ENCODE measurements at regions not wholly inside any gene's neighbourhood (a gene's known extent, or its start where the extent isn't known, plus 50 kb on each side); places are given as distances from the start of the nearest gene placed in this dataset.

DNA sequence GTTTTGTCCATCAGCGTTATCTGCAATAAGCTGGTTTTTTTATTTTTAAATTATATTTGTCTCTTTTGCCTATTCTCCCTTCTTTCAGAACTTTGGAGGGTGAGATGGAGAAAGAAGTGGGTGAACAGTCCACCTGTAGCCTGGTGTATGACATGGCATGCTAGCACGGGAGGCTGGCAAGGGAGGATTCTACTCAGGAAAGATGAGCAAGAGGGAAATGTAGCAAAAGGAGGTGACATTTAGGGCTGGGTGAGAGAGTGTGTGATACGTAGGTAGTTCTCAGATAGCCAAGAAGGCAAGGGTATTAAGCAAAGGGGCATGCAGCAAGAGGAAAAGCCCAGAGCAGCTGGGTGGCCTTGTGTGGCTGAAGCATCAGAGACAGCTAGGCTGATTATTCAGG, 612.9 kb upstream of the IGFBP3 start:
- intact Hi-C loops (cut with micrococcal nuclease): no loop called here
- no peak for DNase-seq
- ATAC-seq: no peak

DNA sequence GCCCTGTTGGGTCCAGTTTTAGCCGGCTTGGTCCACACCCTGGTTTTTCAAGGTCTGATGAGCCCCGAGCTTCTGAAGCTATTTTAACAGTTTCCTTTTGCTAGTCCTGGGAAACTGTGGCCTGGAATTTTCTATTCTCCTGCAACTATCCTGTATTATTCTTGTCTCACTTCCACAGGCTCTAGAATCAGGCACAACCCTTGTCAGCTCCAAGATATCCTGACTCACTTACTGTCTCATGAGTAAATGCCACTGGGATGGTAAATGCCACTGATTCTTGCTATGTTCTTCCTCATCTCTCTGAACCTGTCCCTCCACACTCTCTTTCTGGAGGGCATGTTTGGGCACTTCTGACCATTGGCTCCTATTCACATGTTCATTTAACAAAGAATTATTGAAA, 611.5 kb upstream of the IGFBP3 start:
- DNase-seq (no peak), ATAC-seq (no peak)
- intact Hi-C loops (cut with micrococcal nuclease): no loop called here

DNA sequence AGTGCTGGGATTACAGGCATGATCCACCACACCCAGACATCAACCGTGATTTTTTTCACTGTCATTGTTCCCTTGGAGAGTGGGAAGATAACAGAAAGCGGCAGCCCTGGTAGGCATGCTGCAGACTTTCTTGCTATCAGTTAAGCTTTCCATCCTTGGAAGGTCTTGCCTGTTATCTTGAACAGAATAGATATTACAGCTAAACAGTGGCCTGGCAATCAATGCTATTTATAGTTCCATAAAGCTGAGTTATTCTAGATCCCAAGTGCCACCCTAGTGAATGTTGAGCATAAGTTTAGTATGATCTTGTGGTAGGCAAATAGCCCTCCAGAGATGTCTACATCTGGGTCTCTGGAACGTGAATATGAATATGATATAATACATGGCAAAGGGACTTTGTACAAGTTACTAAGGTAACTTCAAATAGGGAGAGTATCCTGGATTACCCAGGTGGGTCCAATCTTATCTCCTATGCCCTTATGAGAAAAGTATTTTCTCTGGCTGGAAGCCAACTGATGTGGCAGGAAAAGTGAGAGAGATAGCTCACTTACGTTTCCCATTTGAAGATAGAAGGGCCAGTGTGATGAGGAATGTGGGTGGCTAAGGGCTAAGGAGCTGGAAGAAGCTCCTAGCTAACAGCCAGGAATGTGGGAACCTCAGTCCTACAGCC, 609.1 kb upstream of the IGFBP3 start:
- peak; percentile 49 for ATAC-seq
- no peak for DNase-seq
- intact Hi-C loops (cut with micrococcal nuclease): no loop called here

DNA sequence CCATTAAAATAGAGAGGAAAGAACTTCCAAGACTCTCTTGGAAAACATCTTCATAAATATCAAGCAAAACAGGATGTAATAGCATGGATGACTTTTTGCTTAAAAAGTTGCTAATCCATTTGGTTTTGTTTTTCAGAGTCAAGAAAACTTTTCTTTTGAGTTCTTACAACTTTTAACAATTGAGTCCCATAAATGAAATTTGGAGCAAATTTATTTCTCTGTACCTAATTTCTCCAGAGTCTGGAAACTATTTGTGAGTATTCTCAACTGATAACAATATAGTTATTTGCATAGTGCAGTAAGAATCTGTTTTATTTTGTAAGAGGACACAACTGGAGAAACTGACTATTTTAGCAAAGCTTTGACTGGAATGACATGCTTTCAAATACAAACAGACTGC, 606.3 kb upstream of the IGFBP3 start:
- no peak for DNase-seq

DNA sequence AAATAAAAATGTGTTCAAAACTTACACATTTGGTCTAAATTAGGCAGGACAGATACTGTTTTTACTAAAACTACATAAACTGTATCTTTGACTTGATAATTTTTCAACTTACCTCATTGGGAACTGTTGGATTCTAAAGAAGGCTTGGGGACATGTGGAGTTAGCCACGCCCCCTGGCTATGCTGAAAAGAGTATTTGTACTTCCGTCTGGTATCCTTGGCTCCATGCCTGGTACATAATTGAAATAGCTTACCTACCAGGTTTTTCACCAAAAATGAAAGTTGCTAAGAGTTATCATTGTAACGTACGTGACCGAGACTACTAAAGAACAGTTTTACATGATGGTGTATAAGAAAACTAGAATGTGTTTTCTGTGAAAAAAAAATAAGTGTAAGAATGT, 604.8 kb upstream of the IGFBP3 start:
- ATAC-seq (no peak), DNase-seq (no peak)
- intact Hi-C loops (cut with micrococcal nuclease): no loop called here

More for the DNA sequence above, 606.3 kb upstream of the IGFBP3 start:
- intact Hi-C loops (cut with micrococcal nuclease): no loop called here
- no peak for ATAC-seq

DNA sequence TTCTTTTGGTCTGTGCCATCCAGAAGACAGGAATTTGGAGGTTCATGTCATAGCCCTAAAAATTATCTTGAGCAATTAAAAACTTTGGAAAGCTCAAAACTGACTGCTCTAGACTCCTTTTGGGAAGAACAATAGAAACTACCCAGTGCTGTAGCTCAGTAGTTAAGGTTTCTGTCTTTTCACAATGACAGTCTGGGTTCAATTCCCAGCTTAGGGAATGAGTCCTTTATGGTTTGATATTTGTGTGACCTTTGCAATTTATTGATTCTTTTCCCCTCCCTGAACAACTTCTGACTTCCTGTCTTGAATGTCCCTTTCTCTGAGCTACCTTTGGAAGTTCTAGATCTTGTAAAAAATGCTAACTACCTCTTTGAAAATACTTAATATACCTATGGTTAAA, 603.3 kb upstream of the IGFBP3 start:
- intact Hi-C loops (cut with micrococcal nuclease): no loop called here
- no peak for DNase-seq
- no peak for ATAC-seq

DNA sequence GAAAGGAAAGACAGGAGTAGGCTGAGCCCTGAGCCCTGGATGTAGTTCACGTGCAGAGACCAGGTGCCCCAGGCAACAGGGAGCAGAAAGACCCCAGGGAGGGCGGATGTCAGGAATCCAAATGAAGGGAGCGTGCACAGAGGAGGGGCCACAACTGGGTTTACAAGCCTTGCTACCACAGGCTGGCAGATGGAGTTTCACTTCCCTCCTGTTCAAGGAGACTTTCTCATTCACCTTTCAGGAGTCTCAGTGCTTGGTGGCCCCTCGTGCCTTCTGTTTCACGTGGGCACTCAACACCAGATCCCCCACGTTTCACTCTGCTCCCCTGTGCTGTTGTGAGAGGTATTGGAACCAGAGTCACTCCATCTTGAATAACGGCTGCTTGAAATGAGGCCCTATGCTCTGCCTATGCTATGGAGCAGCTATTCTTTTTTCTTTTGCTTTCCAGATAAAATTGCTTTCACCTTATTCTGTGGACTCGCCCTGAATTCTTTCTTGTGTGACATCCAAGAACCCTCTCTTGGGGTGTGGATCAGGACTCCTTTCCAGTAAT, 601.4 kb upstream of the IGFBP3 start:
- DNase-seq: no peak
- intact Hi-C loops (cut with micrococcal nuclease): no loop called here
- no peak for ATAC-seq

DNA sequence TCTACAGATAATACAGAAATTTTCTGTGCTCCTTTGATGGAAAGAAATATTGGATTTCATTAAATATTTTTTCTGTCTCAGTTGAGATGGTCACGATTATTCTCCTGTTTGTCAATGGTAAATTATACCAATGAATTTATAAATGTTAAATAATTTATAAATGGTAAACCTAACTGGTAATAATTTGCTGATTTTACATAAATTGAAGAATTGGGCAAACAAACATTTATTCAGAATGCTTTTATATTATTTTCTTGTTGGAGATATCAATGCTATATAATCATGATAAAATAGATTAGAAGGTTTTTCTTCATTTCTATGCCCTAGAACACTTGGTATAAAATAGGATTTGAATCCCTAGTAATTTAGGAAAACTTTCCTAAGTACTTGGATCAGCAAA, 597.6 kb upstream of the IGFBP3 start:
- no peak for DNase-seq
- no peak for ATAC-seq
- intact Hi-C loops (cut with micrococcal nuclease): no loop called here

DNA sequence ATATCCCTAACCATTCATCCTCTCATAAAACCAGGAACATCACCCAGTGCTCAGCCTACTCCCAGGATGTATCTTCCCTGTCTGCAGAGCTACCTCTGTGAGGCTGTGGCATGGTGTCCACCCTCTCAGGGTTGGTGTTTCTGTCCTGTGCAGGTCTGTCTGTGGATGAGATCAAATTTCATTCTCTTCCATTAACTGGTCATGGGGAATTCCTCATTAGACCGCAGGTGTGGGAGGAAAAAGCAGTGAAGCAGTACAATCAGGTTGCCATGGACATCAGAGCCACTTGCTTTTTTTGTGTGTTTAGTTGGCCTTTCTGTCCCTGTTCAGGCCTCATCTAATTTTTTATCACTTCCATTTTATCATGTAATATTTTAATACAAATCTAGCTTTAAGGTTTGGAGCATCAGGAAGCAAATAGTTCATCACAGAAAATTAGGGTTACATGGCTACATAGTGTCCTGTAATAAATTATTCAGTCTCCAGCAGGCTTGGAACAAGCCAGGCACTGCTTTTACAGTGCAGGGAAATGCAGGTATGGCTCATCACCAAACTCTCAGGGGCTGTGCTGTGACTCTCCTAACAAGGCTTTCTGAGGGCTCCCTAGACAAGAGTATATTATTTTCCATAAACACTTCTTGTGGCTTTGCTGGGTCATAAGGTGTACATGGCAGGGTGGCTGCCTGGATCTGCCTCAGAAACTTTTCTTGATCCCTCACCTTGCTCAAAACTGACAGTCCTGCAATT, 594.9 kb upstream of the IGFBP3 start:
- no peak for ATAC-seq
- intact Hi-C loops (cut with micrococcal nuclease): no loop called here

DNA sequence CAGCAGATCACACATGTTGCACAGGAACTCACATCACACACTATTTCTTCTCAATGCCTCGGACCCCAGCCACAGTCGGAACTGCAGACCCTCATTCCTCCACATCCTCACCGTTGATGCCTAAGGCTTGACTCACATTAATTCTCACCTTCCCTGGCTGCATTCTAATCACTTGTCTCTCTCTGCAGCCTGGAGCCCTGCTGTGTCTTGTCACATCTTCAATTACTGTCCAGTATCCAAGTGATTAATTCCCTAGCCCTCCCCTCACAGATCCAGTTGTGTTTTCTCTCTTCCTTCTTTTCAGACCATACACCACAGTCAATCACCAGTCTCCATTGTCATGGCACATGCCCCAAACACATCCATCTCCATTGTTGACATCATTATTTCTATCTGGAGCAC, 592.4 kb upstream of the IGFBP3 start:
- no peak for DNase-seq
- intact Hi-C loops (cut with micrococcal nuclease): no loop called here
- ATAC-seq: no peak

More for the DNA sequence above, 594.9 kb upstream of the IGFBP3 start:
- DNase-seq: no peak

DNA sequence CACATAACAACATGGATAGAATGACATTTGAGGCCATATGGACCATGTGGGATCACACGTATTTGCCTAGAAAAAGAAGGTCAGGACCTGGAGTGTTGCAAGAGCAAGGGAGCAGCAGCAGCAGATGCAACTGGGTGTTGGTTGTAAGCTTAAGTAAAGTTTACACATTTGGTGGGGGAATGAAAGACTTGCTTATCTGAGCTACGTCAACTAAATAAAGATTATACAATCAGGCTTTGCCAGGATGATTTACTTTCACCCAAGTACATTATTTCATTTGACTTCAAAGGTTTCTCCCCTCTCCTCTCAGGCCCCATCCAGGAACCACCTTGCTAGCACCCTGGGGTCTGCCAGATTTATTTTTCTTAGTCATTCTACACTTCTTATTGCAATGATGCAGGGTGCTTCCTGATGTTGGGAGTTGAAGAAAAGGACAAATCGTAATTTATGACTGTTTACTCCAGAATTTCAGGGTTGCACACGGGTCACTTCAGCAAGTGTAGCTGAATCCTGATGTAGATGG, 591.9 kb upstream of the IGFBP3 start:
- DNase-seq (no peak), ATAC-seq (peak; percentile 43)
- intact Hi-C loops (cut with micrococcal nuclease): no loop called here

DNA sequence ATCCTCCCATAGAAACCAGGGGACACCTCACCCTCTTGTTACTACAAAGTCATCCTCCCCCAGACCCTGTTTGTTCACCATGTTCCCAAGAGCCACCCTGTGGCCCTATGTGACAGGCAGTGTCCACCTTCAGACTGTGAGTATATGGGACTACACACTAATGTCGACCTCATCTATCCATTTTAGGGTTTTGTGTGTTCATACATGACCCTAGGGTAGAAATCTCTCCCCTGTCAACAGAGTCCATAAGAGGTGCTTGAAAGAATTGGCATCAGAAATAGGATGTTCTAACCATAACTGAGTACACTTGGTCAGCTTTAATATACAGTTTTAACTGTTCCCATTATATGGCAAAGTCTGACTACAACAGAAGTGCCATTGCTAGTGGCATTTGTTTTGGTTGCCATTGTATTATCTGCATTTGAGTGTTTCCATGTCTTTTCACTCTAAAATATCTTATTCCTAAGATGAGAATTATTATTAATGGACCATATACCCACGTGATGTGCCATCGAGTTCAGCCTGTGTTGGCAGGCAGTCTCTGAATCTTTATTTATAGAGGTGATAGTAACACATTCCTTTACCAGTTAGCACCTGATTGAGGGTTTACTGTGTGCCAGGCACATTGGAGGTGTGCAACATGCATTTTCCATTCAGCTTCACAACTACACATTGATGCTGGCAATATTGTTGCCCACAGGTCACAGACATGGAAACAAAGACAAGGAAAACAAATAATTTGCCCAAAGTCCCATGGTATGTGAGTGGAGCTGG, 590.6 kb upstream of the IGFBP3 start:
- DNase-seq: no peak

DNA sequence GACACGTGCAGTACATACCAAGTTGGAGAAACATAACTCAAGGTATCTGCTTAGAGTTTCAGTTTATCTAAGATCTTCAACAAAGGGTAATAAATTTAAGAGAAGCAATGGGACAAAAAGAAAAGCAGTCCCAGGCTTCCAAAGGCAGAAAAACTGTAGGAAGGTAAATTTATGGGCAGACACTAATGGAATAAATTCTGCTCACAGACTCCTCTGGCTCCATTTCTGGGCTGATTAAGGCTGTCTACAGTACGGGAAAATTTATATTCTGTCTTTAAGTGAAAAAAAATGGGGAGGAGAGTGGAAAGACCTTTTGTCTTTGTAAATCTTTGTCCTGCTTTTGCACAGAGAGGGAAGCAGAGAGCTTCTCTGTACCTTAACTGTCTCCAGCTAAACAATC, 587.5 kb upstream of the IGFBP3 start:
- ATAC-seq (no peak), DNase-seq (no peak)
- intact Hi-C loops (cut with micrococcal nuclease): no loop called here

More for the DNA sequence above, 590.6 kb upstream of the IGFBP3 start:
- intact Hi-C loops (cut with micrococcal nuclease): no loop called here
- peak; percentile 96 for ATAC-seq

DNA sequence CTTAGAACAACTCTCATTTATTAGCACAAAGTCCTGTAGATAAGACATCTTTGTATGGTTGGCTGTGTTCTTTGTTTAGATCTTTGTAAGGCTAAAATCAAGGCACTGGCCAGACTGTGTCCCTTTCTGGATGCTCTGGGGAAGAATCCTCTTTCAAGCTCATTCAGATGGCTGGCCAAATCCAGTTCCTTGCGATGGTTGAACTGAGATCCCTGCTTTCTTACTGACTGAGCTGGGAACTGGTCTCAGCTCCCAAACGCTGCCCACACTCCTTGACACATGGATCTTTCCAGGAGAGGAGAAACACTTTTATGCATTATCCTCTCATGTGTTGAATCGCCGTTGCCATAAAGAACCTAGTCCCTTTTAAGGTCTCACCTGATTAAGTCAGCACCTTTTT, 586.5 kb upstream of the IGFBP3 start:
- intact Hi-C loops (cut with micrococcal nuclease): no loop called here
- DNase-seq (no peak), ATAC-seq (no peak)

DNA sequence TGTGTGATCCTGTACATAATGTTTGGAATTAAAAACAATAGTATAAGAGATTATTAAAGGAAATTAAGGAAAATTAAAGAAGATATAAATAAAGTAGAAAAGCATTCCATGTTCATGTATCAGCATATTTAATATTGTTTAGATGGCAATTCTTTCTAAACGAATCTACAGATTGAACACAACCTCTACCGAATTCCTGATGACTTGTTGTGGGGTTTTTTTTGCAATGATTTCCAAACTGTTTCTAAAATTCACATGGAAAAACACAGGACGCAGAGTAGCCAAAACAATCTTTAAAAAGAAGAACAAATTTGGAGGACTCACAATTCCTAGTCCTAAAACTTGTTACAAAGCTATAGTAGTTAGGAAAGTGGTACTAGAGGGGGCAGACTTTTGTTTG, 573.4 kb upstream of the IGFBP3 start:
- DNase-seq: no peak
- no peak for ATAC-seq
- intact Hi-C loops (cut with micrococcal nuclease): no loop called here

DNA sequence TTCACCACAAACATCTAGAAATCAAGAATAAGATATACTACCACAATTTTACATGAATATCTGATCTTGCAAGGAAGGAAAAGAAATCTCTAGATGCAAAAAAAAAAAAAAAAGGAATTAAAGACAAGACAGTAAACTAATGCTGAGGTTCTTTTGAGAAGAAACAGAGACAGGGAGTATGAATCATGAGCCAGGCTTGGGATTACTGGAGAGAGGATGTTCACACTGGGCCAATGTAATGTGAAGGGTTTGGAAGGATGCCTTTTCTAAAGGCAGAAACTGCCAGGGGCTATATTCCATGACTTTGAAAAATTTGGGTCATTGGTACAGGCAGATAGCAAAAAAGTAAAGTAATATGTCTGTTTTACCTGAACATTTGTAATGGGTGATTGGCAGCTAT, 573.0 kb upstream of the IGFBP3 start:
- no peak for DNase-seq
- no peak for ATAC-seq
- intact Hi-C loops (cut with micrococcal nuclease): no loop called here

DNA sequence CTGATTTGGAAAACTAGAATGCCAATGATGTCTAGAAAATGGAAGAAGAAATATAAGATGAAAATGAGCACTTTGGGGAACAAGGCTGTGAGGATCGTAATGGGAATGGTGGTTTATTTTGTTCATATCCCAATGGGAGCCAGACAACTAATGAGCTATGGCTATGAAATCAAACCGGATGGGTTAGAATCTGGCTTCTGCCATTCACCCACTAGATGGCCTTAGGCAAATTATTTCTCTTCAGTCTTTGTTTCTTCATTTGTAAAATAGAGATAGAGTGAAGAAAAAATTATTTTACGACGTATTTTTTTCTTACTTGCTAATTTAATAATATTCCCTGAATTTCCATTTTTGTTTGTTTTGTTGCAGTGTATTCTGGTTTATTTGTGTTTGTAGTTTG, 572.1 kb upstream of the IGFBP3 start:
- ATAC-seq: no peak
- no peak for DNase-seq
- intact Hi-C loops (cut with micrococcal nuclease): no loop called here

DNA sequence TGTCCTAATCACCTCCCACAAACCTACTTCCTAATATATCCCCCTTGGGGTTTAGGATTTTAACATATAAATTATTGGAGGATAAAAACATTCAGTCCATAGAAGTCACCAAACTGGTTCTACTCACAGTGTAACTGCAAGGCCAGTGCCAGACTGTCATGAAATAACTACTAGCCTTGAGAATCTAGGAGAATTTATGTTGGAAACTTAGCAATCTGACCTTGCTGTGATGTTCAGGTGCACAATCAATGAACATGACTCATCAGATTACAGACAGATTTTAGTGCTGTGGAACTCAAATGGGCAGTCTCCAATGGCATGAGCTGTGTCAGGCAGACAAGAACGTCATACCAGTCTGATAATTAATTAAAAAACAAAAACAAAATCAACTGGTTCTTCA, 571.4 kb upstream of the IGFBP3 start:
- intact Hi-C loops (cut with micrococcal nuclease): no loop called here
- DNase-seq (no peak), ATAC-seq (no peak)

DNA sequence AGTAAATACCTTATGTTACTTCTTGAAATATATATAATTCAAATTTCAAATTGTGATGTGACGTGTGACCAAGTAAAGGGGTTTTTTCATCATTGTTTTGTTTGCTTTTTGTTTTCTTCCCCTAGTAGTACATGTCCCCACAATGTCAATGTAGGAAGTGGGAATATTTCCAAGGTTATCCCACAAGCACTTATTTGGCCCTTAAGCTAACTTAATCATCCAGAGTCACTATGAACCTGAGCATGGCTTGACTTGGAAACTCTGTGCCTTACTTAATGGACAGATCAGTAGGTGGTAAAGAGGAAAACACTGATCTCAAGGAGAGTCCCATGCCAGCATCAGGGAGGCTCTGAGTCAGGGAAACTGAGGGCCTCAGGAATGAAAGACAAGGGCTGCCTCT, 569.3 kb upstream of the IGFBP3 start:
- DNase-seq (no peak), ATAC-seq (no peak)
- intact Hi-C loops (cut with micrococcal nuclease): no loop called here

DNA sequence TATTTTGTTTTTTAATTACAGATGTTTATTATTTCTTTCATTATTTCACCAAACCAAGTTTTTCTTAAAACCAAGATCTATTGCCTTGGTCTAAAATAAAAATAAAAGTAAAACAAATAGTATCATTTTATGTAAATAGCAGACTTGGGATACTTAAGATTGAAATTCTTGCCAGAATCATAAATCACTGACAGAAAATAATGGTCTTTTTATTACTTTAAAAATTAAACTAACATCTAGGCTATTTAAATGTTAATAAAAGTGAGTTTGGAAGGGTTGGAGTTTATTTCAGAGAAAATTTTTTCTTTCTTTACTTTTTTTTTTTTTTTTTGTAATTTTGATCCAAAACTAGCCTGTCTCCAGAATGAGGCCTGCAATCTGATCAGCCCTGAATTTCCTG, 568.0 kb upstream of the IGFBP3 start:
- intact Hi-C loops (cut with micrococcal nuclease): no loop called here
- no peak for ATAC-seq

More for the DNA sequence above, 568.0 kb upstream of the IGFBP3 start:
- no peak for DNase-seq

All from left ventricle myocardium superior (tissue), 1 donor.